Activated CD4-positive, alpha-beta T cell treated with anti-CD3 and anti-CD28 coated beads for 36 hours (primary cell): ENCODE measurements at regions not wholly inside any gene's neighbourhood (a gene's known extent, or its start where the extent isn't known, plus 50 kb on each side); places are given as distances from the start of the nearest gene placed in this dataset.

Experiments used
- ATAC-seq: fragments of 200-7000 bp; cut with Tn5 transposase; one replicate; pipeline ENCODE4 v1.10.0; 2021; ENCODE audit warnings: mild to moderate bottlenecking, moderate library complexity
- CTCF ChIA-PET: fragments of 350-600 bp; sonication (Branson Sonifier 250); formaldehyde crosslinking; loops from one replicate; lab custom pipeline; 2021; ENCODE audit warnings: antibody characterized with exemption; lab: Charles Lee
- POLR2A ChIA-PET: fragments of 350-600 bp; sonication (Branson Sonifier 250); formaldehyde crosslinking; loops from one replicate; lab custom pipeline; 2021; ENCODE audit warnings: antibody characterized with exemption, inconsistent platforms; lab: Charles Lee
- DNase-seq: peaks from one replicate; pipeline ENCODE4 v3.0.0-alpha.2; 2020
- H3K27ac Mint-ChIP-seq: one replicate; pipeline ENCODE4 v1.8.0; 2021; ENCODE audit warnings: mixed read lengths
- H3K27me3 Mint-ChIP-seq: one replicate; pipeline ENCODE4 v1.8.0; 2021; ENCODE audit warnings: mixed read lengths
- H3K36me3 Mint-ChIP-seq: one replicate; pipeline ENCODE4 v1.8.0; 2021; ENCODE audit warnings: low read depth, mixed read lengths
- H3K4me1 Mint-ChIP-seq: one replicate; pipeline ENCODE4 v1.8.0; 2021; ENCODE audit warnings: mixed read lengths
- H3K4me3 Mint-ChIP-seq: one replicate; pipeline ENCODE4 v1.8.0; 2021; ENCODE audit warnings: mild to moderate bottlenecking, moderate library complexity, mixed read lengths
- H3K9me3 Mint-ChIP-seq: one replicate; pipeline ENCODE4 v1.8.0; 2021; ENCODE audit warnings: low read depth, mixed read lengths
- intact Hi-C, 2 experiments: fragments of 100-400 bp; cut with DNase I in 1 of 2; cut with micrococcal nuclease in 1 of 2; formaldehyde crosslinking; loops; one replicate each; pipeline versions ENCODE4 v1.14.2 to v1.15.1; 2022 to 2024; cut with DNase I, micrococcal nuclease

GRCh38 chr1:22371408-22371807, 80.2 kb upstream of the ZBTB40 start:
- no peak for DNase-seq
- POLR2A ChIA-PET = no interaction called here
- H3K36me3 Mint-ChIP-seq = no peaks in the 10 kb centered on the region
- ATAC-seq = no peak
- H3K9me3 Mint-ChIP-seq = peaks cover 4% of the 10 kb centered on the region
- intact Hi-C loops = no loop called here
- CTCF ChIA-PET = no interaction called here
- no peak overlapping the region for H3K4me3 Mint-ChIP-seq
- H3K27ac Mint-ChIP-seq = no peak overlapping the region
- peaks cover 18% of the 10 kb centered on the region for H3K27me3 Mint-ChIP-seq
- no peaks in the 10 kb centered on the region for H3K4me1 Mint-ChIP-seq

GRCh38 chr1:22373252-22373651, 78.4 kb upstream of the ZBTB40 start:
- no peak for ATAC-seq
- Mint-ChIP-seq H3K4me1 (no peaks in the 10 kb centered on the region), H3K27ac (no peak overlapping the region), H3K27me3 (peaks cover 13% of the 10 kb centered on the region), H3K9me3 (peaks cover 4% of the 10 kb centered on the region), H3K4me3 (no peak overlapping the region), H3K36me3 (no peaks in the 10 kb centered on the region)
- intact Hi-C loops = no loop called here
- no peak for DNase-seq
- CTCF ChIA-PET = no interaction called here
- POLR2A ChIA-PET = no interaction called here

- no peak overlapping the region for H3K4me3 Mint-ChIP-seq
Observed at GRCh38 chr1:22374001-22374400, 77.7 kb upstream of the ZBTB40 start.

GRCh38 chr1:22375601-22376000, 76.0 kb upstream of the ZBTB40 start:
- Mint-ChIP-seq H3K36me3 (no peaks in the 10 kb centered on the region), H3K4me1 (no peaks in the 10 kb centered on the region), H3K27ac (no peak overlapping the region), H3K27me3 (peaks cover 6% of the 10 kb centered on the region), H3K4me3 (no peak overlapping the region), H3K9me3 (peaks cover 4% of the 10 kb centered on the region)
- DNase-seq (no peak), ATAC-seq (no peak)
- ChIA-PET CTCF (no interaction called here), POLR2A (no interaction called here)
- intact Hi-C loops = no loop called here

More at GRCh38 chr1:22374001-22374400, 77.7 kb upstream of the ZBTB40 start:
- ATAC-seq (no peak), DNase-seq (no peak)
- Mint-ChIP-seq H3K27ac (no peak overlapping the region), H3K4me1 (no peaks in the 10 kb centered on the region), H3K9me3 (peaks cover 4% of the 10 kb centered on the region), H3K36me3 (no peaks in the 10 kb centered on the region), H3K27me3 (peaks cover 11% of the 10 kb centered on the region)
- POLR2A ChIA-PET = no interaction called here
- CTCF ChIA-PET = no interaction called here
- intact Hi-C loops = no loop called here

GRCh38 chr1:22376001-22376400, 75.7 kb upstream of the ZBTB40 start:
- Mint-ChIP-seq H3K4me1 (no peaks in the 10 kb centered on the region), H3K27me3 (peaks cover 6% of the 10 kb centered on the region), H3K4me3 (no peak overlapping the region), H3K36me3 (no peaks in the 10 kb centered on the region), H3K9me3 (peaks cover 4% of the 10 kb centered on the region), H3K27ac (no peak overlapping the region)
- intact Hi-C loops = no loop called here
- ATAC-seq (no peak), DNase-seq (no peak)
- ChIA-PET CTCF (no interaction called here), POLR2A (no interaction called here)

GRCh38 chr1:22376546-22376945, 75.1 kb upstream of the ZBTB40 start:
- Mint-ChIP-seq H3K9me3 (peaks cover 4% of the 10 kb centered on the region), H3K27me3 (peaks cover 2% of the 10 kb centered on the region), H3K27ac (no peak overlapping the region), H3K4me3 (no peak overlapping the region), H3K4me1 (no peaks in the 10 kb centered on the region), H3K36me3 (no peaks in the 10 kb centered on the region)
- ATAC-seq = no peak
- DNase-seq = no peak
- POLR2A ChIA-PET = no interaction called here
- intact Hi-C loops = no loop called here
- CTCF ChIA-PET = no interaction called here

- H3K4me3 Mint-ChIP-seq = no peak overlapping the region
- no peak for DNase-seq
- CTCF ChIA-PET = no interaction called here
- ATAC-seq = no peak
- no peak overlapping the region for H3K27ac Mint-ChIP-seq
- peaks cover 2% of the 10 kb centered on the region for H3K27me3 Mint-ChIP-seq
- POLR2A ChIA-PET = no interaction called here
- H3K36me3 Mint-ChIP-seq = no peaks in the 10 kb centered on the region
- intact Hi-C loops = no loop called here
- no peaks in the 10 kb centered on the region for H3K4me1 Mint-ChIP-seq
- H3K9me3 Mint-ChIP-seq = peaks cover 4% of the 10 kb centered on the region
Observed at GRCh38 chr1:22376976-22377375, 74.7 kb upstream of the ZBTB40 start.

- no peaks in the 10 kb centered on the region for H3K9me3 Mint-ChIP-seq
- H3K27ac Mint-ChIP-seq = no peak overlapping the region
- ChIA-PET CTCF (no interaction called here), POLR2A (no interaction called here)
- no peak overlapping the region for H3K4me3 Mint-ChIP-seq
- DNase-seq (no peak), ATAC-seq (no peak)
- H3K4me1 Mint-ChIP-seq = no peaks in the 10 kb centered on the region
- H3K36me3 Mint-ChIP-seq = no peaks in the 10 kb centered on the region
- H3K27me3 Mint-ChIP-seq = peaks cover 10% of the 10 kb centered on the region
- intact Hi-C loops = no loop called here
Observed at GRCh38 chr1:22379566-22379965, 72.1 kb upstream of the ZBTB40 start.

GRCh38 chr1:22380024-22380785, 71.4 kb upstream of the ZBTB40 start:
- DNase-seq = no peak

GRCh38 chr1:22383526-22384294, 67.9 kb upstream of the ZBTB40 start:
- Mint-ChIP-seq H3K4me3 (no peak overlapping the region), H3K27me3 (peaks cover 27% of the 10 kb centered on the region), H3K27ac (no peak overlapping the region), H3K4me1 (no peaks in the 10 kb centered on the region), H3K9me3 (no peaks in the 10 kb centered on the region), H3K36me3 (no peaks in the 10 kb centered on the region)
- ChIA-PET POLR2A (no interaction called here), CTCF (interaction anchor here (0.7 kb wide), 1 partner anchor 259 kb away, joined by 4 read pairs; no protein-coding TSS in a partner anchor)
- intact Hi-C loops = no loop called here
- DNase-seq = no peak
- ATAC-seq = no peak

More at GRCh38 chr1:22380024-22380785, 71.4 kb upstream of the ZBTB40 start:
- intact Hi-C loops = no loop called here
- no peaks in the 10 kb centered on the region for H3K36me3 Mint-ChIP-seq
- H3K27ac Mint-ChIP-seq = no peak overlapping the region
- H3K9me3 Mint-ChIP-seq = no peaks in the 10 kb centered on the region
- ATAC-seq = no peak
- H3K27me3 Mint-ChIP-seq = peaks cover 10% of the 10 kb centered on the region
- H3K4me1 Mint-ChIP-seq = no peaks in the 10 kb centered on the region
- ChIA-PET POLR2A (no interaction called here), CTCF (interaction anchor here (0.6 kb wide), 1 partner anchor 383 kb away, joined by 3 read pairs; no protein-coding TSS in a partner anchor)
- H3K4me3 Mint-ChIP-seq = no peak overlapping the region

- peaks cover 28% of the 10 kb centered on the region for H3K27me3 Mint-ChIP-seq
- CTCF ChIA-PET = interaction anchor here (0.7 kb wide), 1 partner anchor 13 kb away, joined by 3 read pairs; no protein-coding TSS in a partner anchor
- DNase-seq = no peak
Observed at GRCh38 chr1:22385537-22385936, 66.1 kb upstream of the ZBTB40 start.

GRCh38 chr1:22386774-22387173, 64.9 kb upstream of the ZBTB40 start:
- POLR2A ChIA-PET = no interaction called here
- Mint-ChIP-seq H3K4me1 (no peaks in the 10 kb centered on the region), H3K4me3 (no peak overlapping the region), H3K27ac (no peak overlapping the region), H3K27me3 (peaks cover 32% of the 10 kb centered on the region), H3K9me3 (no peaks in the 10 kb centered on the region), H3K36me3 (no peaks in the 10 kb centered on the region)
- intact Hi-C loops = no loop called here
- ATAC-seq = no peak
- CTCF ChIA-PET = interaction anchor here (0.7 kb wide), 1 partner anchor 315 kb away, joined by 3 read pairs; no protein-coding TSS in a partner anchor
- no peak for DNase-seq

More at GRCh38 chr1:22385537-22385936, 66.1 kb upstream of the ZBTB40 start:
- H3K4me1 Mint-ChIP-seq = no peaks in the 10 kb centered on the region
- no peaks in the 10 kb centered on the region for H3K9me3 Mint-ChIP-seq
- intact Hi-C loops = no loop called here
- H3K4me3 Mint-ChIP-seq = no peak overlapping the region
- POLR2A ChIA-PET = no interaction called here
- no peak for ATAC-seq
- no peak overlapping the region for H3K27ac Mint-ChIP-seq
- no peaks in the 10 kb centered on the region for H3K36me3 Mint-ChIP-seq
